CD14-positive monocyte (primary cell): ENCODE measurements at regions not wholly inside any gene's neighbourhood (a gene's known extent, or its start where the extent isn't known, plus 50 kb on each side); places are given as distances from the start of the nearest gene placed in this dataset.
A peak's percentile ranks its signal among the peaks of the same experiment; 100 is the strongest.

ENCODE experiments used
- DNase-seq, 3 donors: peaks; one replicate each; pipeline ENCODE4 v3.0.0-alpha.2; 2011 to 2022
- H2AFZ ChIP-seq: 2 replicates; pipeline ENCODE4 v1.6.0; 2012; ENCODE audit warnings: mild to moderate bottlenecking, low read depth, low read length, inconsistent platforms; ENCODE audit not compliant: insufficient read depth, poor library complexity, severe bottlenecking
- H3K27ac ChIP-seq, 2 donors: 1 replicate in 1 of 2; 2 replicates in 1 of 2; pipeline ENCODE4 v1.5.1; 2012 to 2013; ENCODE audit warnings: low read length in 2 of 2, control low read depth in 1 of 2, inconsistent platforms in 1 of 2, low read depth in 1 of 2, mild to moderate bottlenecking in 1 of 2
- H3K27me3 ChIP-seq, 2 donors: one replicate each; pipeline versions ENCODE4 v1.6.0 to v1.6.1; 2011 to 2013; ENCODE audit warnings: low read length in 2 of 2; ENCODE audit not compliant: control insufficient read depth in 2 of 2, insufficient read depth in 2 of 2
- H3K36me3 ChIP-seq, 2 donors: replicated peaks in 1 of 2; 1 replicate in 1 of 2; 2 replicates in 1 of 2; pipeline versions ENCODE4 v1.5.1 to v1.6.1; 2012 to 2013; ENCODE audit warnings: low read length in 2 of 2, control low read depth in 1 of 2, inconsistent platforms in 1 of 2, mild to moderate bottlenecking in 1 of 2; ENCODE audit not compliant: insufficient read depth in 2 of 2, control insufficient read depth in 1 of 2
- H3K4me1 ChIP-seq, 2 donors: 1 replicate in 1 of 2; 2 replicates in 1 of 2; pipeline versions ENCODE4 v1.5.1 to v1.6.1; 2012 to 2013; ENCODE audit warnings: low read length in 2 of 2, control low read depth in 1 of 2, inconsistent platforms in 1 of 2, mild to moderate bottlenecking in 1 of 2, moderate library complexity in 1 of 2; ENCODE audit not compliant: insufficient read depth in 2 of 2, control insufficient read depth in 1 of 2
- H3K4me2 ChIP-seq: replicated peaks from 2 replicates; pipeline ENCODE3; 2012; ENCODE audit warnings: low read length, moderate library complexity, mild to moderate bottlenecking; ENCODE audit not compliant: poor library complexity, severe bottlenecking; ENCODE audit errors: extremely low read depth
- H3K4me3 ChIP-seq, 3 experiments: fragments of 200-600 bp in 1 of 3; sonication (generic) in 1 of 3; replicated peaks in 1 of 3; 1 replicate in 2 of 3; 2 replicates in 1 of 3; pipeline ENCODE4 v1.5.1; 2011 to 2013; ENCODE audit warnings: low read length in 3 of 3, mild to moderate bottlenecking in 3 of 3, control low read depth in 2 of 3, low read depth in 2 of 3, inconsistent platforms in 1 of 3, moderate library complexity in 1 of 3
- H3K79me2 ChIP-seq: 2 replicates; pipeline ENCODE4 v1.6.0; 2012; ENCODE audit warnings: mild to moderate bottlenecking, control low read depth, inconsistent platforms, low read length, moderate library complexity; ENCODE audit not compliant: insufficient read depth
- H3K9ac ChIP-seq: 2 replicates; pipeline ENCODE4 v1.6.0; 2017; ENCODE audit warnings: low read length, mild to moderate bottlenecking; ENCODE audit not compliant: insufficient read depth, poor library complexity, severe bottlenecking
- H3K9me3 ChIP-seq, 2 donors: replicated peaks in 1 of 2; 1 replicate in 1 of 2; 2 replicates in 1 of 2; pipeline versions ENCODE4 v1.5.1 to v1.6.1; 2012 to 2013; ENCODE audit warnings: low read length in 2 of 2, control low read depth in 1 of 2; ENCODE audit not compliant: control insufficient read depth in 1 of 2, insufficient read depth in 1 of 2
- H4K20me1 ChIP-seq: 2 replicates; pipeline ENCODE4 v1.6.0; 2012; ENCODE audit warnings: mild to moderate bottlenecking, low read length, control low read depth, moderate library complexity; ENCODE audit not compliant: insufficient read depth
- H3K27ac Mint-ChIP-seq, 7 donors: one replicate each; pipeline ENCODE4 v1.8.0; 2020; ENCODE audit warnings: mild to moderate bottlenecking in 7 of 7, mixed read lengths in 7 of 7, moderate library complexity in 6 of 7, inconsistent platforms in 2 of 7
- H3K27me3 Mint-ChIP-seq, 3 donors: one replicate each; pipeline ENCODE4 v1.8.0; 2021 to 2022; ENCODE audit warnings: low read depth in 3 of 3, mild to moderate bottlenecking in 3 of 3, mixed read lengths in 3 of 3, moderate library complexity in 3 of 3, inconsistent platforms in 1 of 3
- H3K36me3 Mint-ChIP-seq, 2 donors: one replicate each; pipeline ENCODE4 v1.8.0; 2020; ENCODE audit warnings: mixed read lengths in 2 of 2, inconsistent platforms in 1 of 2, mild to moderate bottlenecking in 1 of 2
- H3K4me1 Mint-ChIP-seq: one replicate; pipeline ENCODE4 v1.8.0; 2020; ENCODE audit warnings: mild to moderate bottlenecking, mixed read lengths
- H3K4me3 Mint-ChIP-seq, 2 donors: one replicate each; pipeline ENCODE4 v1.8.0; 2020; ENCODE audit warnings: mild to moderate bottlenecking in 2 of 2, mixed read lengths in 2 of 2, moderate library complexity in 1 of 2
- H3K9me3 Mint-ChIP-seq, 7 donors: one replicate each; pipeline ENCODE4 v1.8.0; 2020 to 2022; ENCODE audit warnings: mixed read lengths in 7 of 7, mild to moderate bottlenecking in 6 of 7, moderate library complexity in 6 of 7, inconsistent platforms in 2 of 7
- CTCF ChIP-seq: fragments of 200-600 bp; IDR thresholded peaks from one replicate; pipeline ENCODE4 v1.8.0; 2022; ENCODE audit warnings: antibody characterized with exemption, mild to moderate bottlenecking
- WGBS: methylation state at CpG from one replicate; pipeline ENCODE4 v1.1.5; 2013; ENCODE audit warnings: missing lambda C conversion rate; ENCODE audit not compliant: insufficient coverage; 5-methylcytosine and 5-hydroxymethylcytosine counted together
- intact Hi-C, 2 donors: fragments of 100-400 bp; cut with micrococcal nuclease; formaldehyde crosslinking; loops; one replicate each; pipeline versions ENCODE4 v1.15.0 to v1.15.1; 2023

DNA sequence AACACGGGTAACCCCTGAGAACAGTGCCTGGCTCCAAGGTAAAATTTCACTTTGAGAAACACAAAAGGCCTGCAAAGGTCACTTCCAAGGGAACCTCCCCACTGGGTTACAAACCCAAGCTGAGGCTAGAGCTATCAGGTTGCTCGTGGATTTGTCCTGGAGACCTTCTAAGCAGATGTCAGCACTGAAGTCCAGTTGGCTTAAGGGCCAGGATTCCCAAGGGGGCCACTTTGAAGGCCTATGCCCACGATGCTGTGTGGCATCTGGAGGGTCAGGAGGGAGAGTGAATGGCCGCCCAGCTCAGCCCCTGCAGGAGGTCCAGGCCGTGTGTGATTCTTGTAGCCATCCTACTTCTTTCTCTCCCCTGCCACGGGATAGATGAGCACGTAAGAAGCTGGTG lies 100.2 kb upstream of the FSTL4 start:
- TF ChIP-seq CTCF = no peak
- Histone ChIP-seq H3K4me1 (no peaks in the 10 kb centered on the region), H3K79me2 (no peaks in the 10 kb centered on the region), H3K27me3 (no peaks in the 10 kb centered on the region), H3K4me3 (no peak overlapping the region), H4K20me1 (no peaks in the 10 kb centered on the region), H3K4me2 (no peak overlapping the region), H3K36me3 (no peaks in the 10 kb centered on the region), H3K9ac (no peak overlapping the region), H3K9me3 (no peaks in the 10 kb centered on the region), H3K27ac (no peak overlapping the region), H2AFZ (no peak overlapping the region)
- H3K9me3 Mint-ChIP-seq = peaks cover 0 to 3% (median 1%) of the 10 kb centered on the region in 7 donors
- no peaks in the 10 kb centered on the region for H3K4me1 Mint-ChIP-seq
- H3K27me3 Mint-ChIP-seq = peaks cover 6 to 8% (median 7%) of the 10 kb centered on the region in 3 donors
- no peak for DNase-seq
- WGBS = 86% methylated on average over 4 of the region's 7 CpGs
- intact Hi-C loops = no loop called here
- no peak overlapping the region for H3K4me3 Mint-ChIP-seq
- peak overlapping the region in 1 of 7 donors; percentile 47 for H3K27ac Mint-ChIP-seq
- H3K36me3 Mint-ChIP-seq = no peaks in the 10 kb centered on the region

- intact Hi-C loops = no loop called here
- no peak overlapping the region for H3K27ac Mint-ChIP-seq
- no peak overlapping the region for H3K4me2 ChIP-seq
- H2AFZ ChIP-seq = no peak overlapping the region
- DNase-seq = no peak
- no peak overlapping the region for H3K9ac ChIP-seq
- H3K27me3 ChIP-seq = no peaks in the 10 kb centered on the region
- no peaks in the 10 kb centered on the region for H3K9me3 ChIP-seq
- 91% methylated on average over 1 of the region's 2 CpGs for WGBS
- H3K27me3 Mint-ChIP-seq = peaks cover 6 to 10% (median 6%) of the 10 kb centered on the region in 3 donors
- no peaks in the 10 kb centered on the region for H3K36me3 ChIP-seq
- TF ChIP-seq CTCF = no peak
- H3K4me3 Mint-ChIP-seq = no peak overlapping the region
- H3K4me3 ChIP-seq = no peak overlapping the region
- no peak overlapping the region for H3K27ac ChIP-seq
- no peaks in the 10 kb centered on the region for H3K36me3 Mint-ChIP-seq
- H3K79me2 ChIP-seq = no peaks in the 10 kb centered on the region
- no peaks in the 10 kb centered on the region for H4K20me1 ChIP-seq
- peaks cover 0 to 3% (median 0%) of the 10 kb centered on the region in 7 donors for H3K9me3 Mint-ChIP-seq
- H3K4me1 ChIP-seq = no peaks in the 10 kb centered on the region
- no peaks in the 10 kb centered on the region for H3K4me1 Mint-ChIP-seq
Measured at GRCh38 chr5:133709209-133709725, 96.9 kb upstream of the FSTL4 start.
